SK-N-MC (cell line): ENCODE measurements at regions not wholly inside any gene's neighbourhood (a gene's known extent, or its start where the extent isn't known, plus 50 kb on each side); places are given as distances from the start of the nearest gene placed in this dataset.

Experiments used
- EZH2 ChIP-seq: fragments of 200-600 bp; sonication (generic); IDR thresholded peaks from one replicate; pipeline ENCODE4 v1.6.1; 2017; ENCODE audit warnings: antibody characterized with exemption
- POLR2AphosphoS5 ChIP-seq: IDR thresholded peaks from 2 replicates; pipeline ENCODE4 v1.6.1; 2012; ENCODE audit warnings: mild to moderate bottlenecking, low read depth, low read length, borderline replicate concordance

DNA sequence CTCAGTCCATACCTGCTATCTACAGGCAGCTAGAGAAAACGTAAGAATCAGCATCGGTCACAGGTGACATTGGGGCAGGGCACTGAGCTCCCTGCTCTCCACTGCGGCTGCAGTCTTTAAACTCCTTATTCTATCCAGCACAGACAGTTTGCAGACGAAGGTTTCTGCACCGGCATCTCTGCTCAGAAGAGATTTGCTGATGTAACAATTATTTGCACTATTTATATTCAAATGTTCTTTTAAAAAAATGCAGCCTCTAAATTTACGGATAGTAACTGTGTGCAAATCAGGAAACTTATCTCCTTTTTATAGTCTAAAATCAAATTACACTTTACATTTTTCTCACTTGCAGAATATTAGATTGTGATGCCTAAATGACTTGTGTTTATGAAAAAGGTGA lies 671.0 kb downstream of the VRK1 start:
- TF ChIP-seq EZH2 (no peak), POLR2AphosphoS5 (no peak)
